PC-9 (cell line): ENCODE measurements at regions not wholly inside any gene's neighbourhood (a gene's known extent, or its start where the extent isn't known, plus 50 kb on each side); places are given as distances from the start of the nearest gene placed in this dataset.

Source experiments
- EZH2 ChIP-seq: fragments of 200-600 bp; sonication (generic); IDR thresholded peaks from 2 replicates; pipeline ENCODE4 v1.8.0; 2017; ENCODE audit warnings: antibody characterized with exemption, low read depth
- TF ChIP-seq, protein P1 (sequence below): fragments of 200-600 bp; sonication (generic); conservative IDR thresholded peaks from 2 replicates; pipeline ENCODE4 v1.6.1; 2017; ENCODE audit warnings: mixed run types, antibody characterized with exemption, mild to moderate bottlenecking, moderate library complexity

GRCh38 chr1:5455651-5456050 is 536.6 kb downstream of the NPHP4 start:
- TF ChIP-seq, protein P1, sequence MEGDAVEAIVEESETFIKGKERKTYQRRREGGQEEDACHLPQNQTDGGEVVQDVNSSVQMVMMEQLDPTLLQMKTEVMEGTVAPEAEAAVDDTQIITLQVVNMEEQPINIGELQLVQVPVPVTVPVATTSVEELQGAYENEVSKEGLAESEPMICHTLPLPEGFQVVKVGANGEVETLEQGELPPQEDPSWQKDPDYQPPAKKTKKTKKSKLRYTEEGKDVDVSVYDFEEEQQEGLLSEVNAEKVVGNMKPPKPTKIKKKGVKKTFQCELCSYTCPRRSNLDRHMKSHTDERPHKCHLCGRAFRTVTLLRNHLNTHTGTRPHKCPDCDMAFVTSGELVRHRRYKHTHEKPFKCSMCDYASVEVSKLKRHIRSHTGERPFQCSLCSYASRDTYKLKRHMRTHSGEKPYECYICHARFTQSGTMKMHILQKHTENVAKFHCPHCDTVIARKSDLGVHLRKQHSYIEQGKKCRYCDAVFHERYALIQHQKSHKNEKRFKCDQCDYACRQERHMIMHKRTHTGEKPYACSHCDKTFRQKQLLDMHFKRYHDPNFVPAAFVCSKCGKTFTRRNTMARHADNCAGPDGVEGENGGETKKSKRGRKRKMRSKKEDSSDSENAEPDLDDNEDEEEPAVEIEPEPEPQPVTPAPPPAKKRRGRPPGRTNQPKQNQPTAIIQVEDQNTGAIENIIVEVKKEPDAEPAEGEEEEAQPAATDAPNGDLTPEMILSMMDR, result no peak
- no peak for TF ChIP-seq EZH2
